IMR-90 (cell line): ENCODE measurements at regions not wholly inside any gene's neighbourhood (a gene's known extent, or its start where the extent isn't known, plus 50 kb on each side); places are given as distances from the start of the nearest gene placed in this dataset.

Experiments used
- ATAC-seq: fragments of 200-7000 bp; cut with Tn5 transposase; 2 replicates; pipeline ENCODE4 v1.9.1; 2020; ENCODE audit warnings: low read depth, mild to moderate bottlenecking, moderate library complexity
- BruUV-seq: library from RNA; stranded (reverse); fragments of 400-500 nt; replicated peaks from 2 replicates; lab custom pipeline; 2021; lab: Mats Ljungman, UMichigan
- CTCF ChIA-PET: fragments of 300-600 bp; formaldehyde crosslinking; extraction: SDS; loops from one replicate; lab custom pipeline; 2021; ENCODE audit warnings: antibody characterized with exemption; lab: Yijun Ruan, JAX
- POLR2A ChIA-PET: fragments of 300-600 bp; sonication (Branson Sonifier 250); formaldehyde crosslinking; loops from one replicate; lab custom pipeline; 2022; ENCODE audit warnings: antibody characterized with exemption; ENCODE audit not compliant: unreplicated experiment; lab: Charles Lee
- DNase-seq: peaks from one replicate; pipeline ENCODE4 v3.0.0; 2013
- H2AFZ ChIP-seq: replicated peaks from 2 replicates; pipeline ENCODE3; 2013; ENCODE audit warnings: low read length, mild to moderate bottlenecking; ENCODE audit not compliant: poor library complexity
- H2AK5ac ChIP-seq: 2 replicates; pipeline ENCODE4 v1.6.1; 2013; ENCODE audit warnings: low read depth, low read length, inconsistent platforms
- H2AK9ac ChIP-seq: replicated peaks from 2 replicates; pipeline ENCODE3; 2013; ENCODE audit warnings: mild to moderate bottlenecking, low read depth, low read length, moderate library complexity; ENCODE audit not compliant: poor library complexity
- H2BK120ac ChIP-seq: 2 replicates; pipeline ENCODE4 v1.6.1; 2013; ENCODE audit warnings: low read depth, low read length, inconsistent platforms
- H2BK15ac ChIP-seq: 3 replicates; pipeline ENCODE4 v1.6.1; 2013; ENCODE audit warnings: low read depth, low read length, inconsistent platforms
- H2BK20ac ChIP-seq: 2 replicates; pipeline ENCODE4 v1.6.1; 2013; ENCODE audit warnings: low read depth, mild to moderate bottlenecking, inconsistent platforms, low read length, moderate library complexity
- H2BK5ac ChIP-seq: 2 replicates; pipeline ENCODE4 v1.6.1; 2013; ENCODE audit warnings: mild to moderate bottlenecking, low read depth, low read length, inconsistent platforms; ENCODE audit not compliant: poor library complexity, severe bottlenecking
- H3K14ac ChIP-seq: replicated peaks from 2 replicates; pipeline ENCODE4 v1.6.1; 2013; ENCODE audit warnings: low read depth, low read length, inconsistent platforms
- H3K18ac ChIP-seq: 2 replicates; pipeline ENCODE4 v1.6.1; 2013; ENCODE audit warnings: low read depth, low read length, control low read depth
- H3K23ac ChIP-seq: 2 replicates; pipeline ENCODE4 v1.6.1; 2013; ENCODE audit warnings: low read depth, low read length, inconsistent platforms
- H3K27ac ChIP-seq: 2 replicates; pipeline ENCODE4 v1.5.1; 2013; ENCODE audit warnings: mild to moderate bottlenecking, control low read depth, low read length; ENCODE audit not compliant: insufficient read depth
- H3K27me3 ChIP-seq: 2 replicates; pipeline ENCODE4 v1.6.1; 2013; ENCODE audit warnings: low read length; ENCODE audit not compliant: control insufficient read depth, insufficient read depth
- H3K36me3 ChIP-seq: 2 replicates; pipeline ENCODE4 v1.6.1; 2013; ENCODE audit warnings: low read length, mixed read lengths; ENCODE audit not compliant: control insufficient read depth, insufficient read depth
- H3K4ac ChIP-seq: 2 replicates; pipeline ENCODE4 v1.6.1; 2013; ENCODE audit warnings: low read depth, low read length, inconsistent platforms
- H3K4me1 ChIP-seq: 2 replicates; pipeline ENCODE4 v1.6.1; 2013; ENCODE audit warnings: low read length, mixed read lengths; ENCODE audit not compliant: control insufficient read depth, insufficient read depth
- H3K4me2 ChIP-seq: 2 replicates; pipeline ENCODE4 v1.6.1; 2013; ENCODE audit warnings: low read depth, mild to moderate bottlenecking, control low read depth, low read length, moderate library complexity
- H3K4me3 ChIP-seq: 2 replicates; pipeline ENCODE4 v1.5.1; 2013; ENCODE audit warnings: low read depth, mild to moderate bottlenecking, control low read depth, low read length, moderate library complexity; ENCODE audit not compliant: insufficient read depth
- H3K56ac ChIP-seq: 2 replicates; pipeline ENCODE4 v1.6.1; 2013; ENCODE audit warnings: low read length, inconsistent platforms; ENCODE audit not compliant: insufficient read depth; ENCODE audit errors: extremely low read depth
- H3K79me1 ChIP-seq, 2 experiments: 2 replicates each; pipeline ENCODE4 v1.6.1; 2013; ENCODE audit warnings: low read length in 2 of 2, inconsistent platforms in 1 of 2, low read depth in 1 of 2
- H3K9ac ChIP-seq: 2 replicates; pipeline ENCODE4 v1.6.1; 2013; ENCODE audit warnings: low read depth, low read length, control low read depth
- H3K9me1 ChIP-seq: 2 replicates; pipeline ENCODE4 v1.6.1; 2013; ENCODE audit warnings: low read length, inconsistent platforms; ENCODE audit not compliant: insufficient read depth
- H3K9me3 ChIP-seq: 2 replicates; pipeline ENCODE4 v1.6.1; 2013; ENCODE audit warnings: low read length; ENCODE audit not compliant: control insufficient read depth, insufficient read depth
- H4K20me1 ChIP-seq: 2 replicates; pipeline ENCODE4 v1.6.1; 2013; ENCODE audit warnings: low read length, inconsistent platforms; ENCODE audit not compliant: insufficient read depth
- H4K5ac ChIP-seq: 2 replicates; pipeline ENCODE4 v1.6.1; 2013; ENCODE audit warnings: mild to moderate bottlenecking, low read depth, low read length, control low read depth
- H4K8ac ChIP-seq, 2 experiments: 2 replicates each; pipeline ENCODE4 v1.6.1; 2013; ENCODE audit warnings: low read depth in 2 of 2, low read length in 2 of 2, control low read depth in 1 of 2, inconsistent platforms in 1 of 2
- H4K91ac ChIP-seq: 2 replicates; pipeline ENCODE4 v1.6.1; 2013; ENCODE audit warnings: low read depth, low read length, inconsistent platforms; ENCODE audit not compliant: insufficient read depth
- BHLHE40 ChIP-seq: fragments of 150-350 bp; IDR thresholded peaks from 2 replicates; pipeline ENCODE4 v1.6.1; 2016; ENCODE audit warnings: mild to moderate bottlenecking, low read depth, low read length
- CEBPB ChIP-seq: IDR thresholded peaks from 2 replicates; pipeline ENCODE4 v1.6.1; 2012; ENCODE audit warnings: low read depth, low read length, improper control_type of control experiment
- CHD1 ChIP-seq: IDR thresholded peaks from 2 replicates; pipeline ENCODE4 v1.6.1; 2012; ENCODE audit warnings: low read depth, low read length, improper control_type of control experiment
- CTCF ChIP-seq: conservative IDR thresholded peaks from 2 replicates; pipeline ENCODE4 v1.5.1; 2012; ENCODE audit warnings: mild to moderate bottlenecking, low read depth, low read length, improper control_type of control experiment
- FOS ChIP-seq: fragments of 150-350 bp; IDR thresholded peaks from 2 replicates; pipeline ENCODE4 v1.6.1; 2016; ENCODE audit warnings: low read depth, low read length
- MAFK ChIP-seq: IDR thresholded peaks from 2 replicates; pipeline ENCODE4 v1.6.1; 2012; ENCODE audit warnings: low read depth, low read length, improper control_type of control experiment
- MAZ ChIP-seq: IDR thresholded peaks from 2 replicates; pipeline ENCODE4 v1.6.1; 2012; ENCODE audit warnings: low read depth, mild to moderate bottlenecking, low read length, improper control_type of control experiment, moderate library complexity, borderline replicate concordance
- MXI1 ChIP-seq: IDR thresholded peaks from 2 replicates; pipeline ENCODE4 v1.6.1; 2012; ENCODE audit warnings: low read depth, mild to moderate bottlenecking, low read length, moderate library complexity, borderline replicate concordance
- NFE2L2 ChIP-seq: fragments of 150-350 bp; IDR thresholded peaks from 2 replicates; pipeline ENCODE4 v1.6.1; 2016; ENCODE audit warnings: low read depth, mild to moderate bottlenecking, low read length
- POLR2A ChIP-seq: IDR thresholded peaks from 2 replicates; pipeline ENCODE4 v1.6.1; 2012; ENCODE audit warnings: mild to moderate bottlenecking, low read depth, low read length
- RAD21 ChIP-seq: IDR thresholded peaks from 2 replicates; pipeline ENCODE4 v1.6.1; 2012; ENCODE audit warnings: low read length, improper control_type of control experiment
- RCOR1 ChIP-seq: IDR thresholded peaks from 2 replicates; pipeline ENCODE4 v1.6.1; 2012; ENCODE audit warnings: mild to moderate bottlenecking, low read length, improper control_type of control experiment; ENCODE audit not compliant: insufficient replicate concordance
- RFX5 ChIP-seq: IDR thresholded peaks from 2 replicates; pipeline ENCODE4 v1.8.0; 2012; ENCODE audit warnings: low read depth, mild to moderate bottlenecking, low read length, moderate library complexity
- SMC3 ChIP-seq: fragments of 150-350 bp; IDR thresholded peaks from 2 replicates; pipeline ENCODE4 v1.6.1; 2016; ENCODE audit warnings: low read depth, mild to moderate bottlenecking, antibody characterized with exemption, low read length, moderate library complexity
- WGBS, 2 experiments: methylation state at CpG; one replicate each; pipeline versions ENCODE4 v1.1.5 to v1.1.7; 2013; ENCODE audit warnings: missing lambda C conversion rate in 2 of 2; ENCODE audit not compliant: insufficient read length in 1 of 2; ENCODE audit errors: extremely low coverage in 2 of 2; 5-methylcytosine and 5-hydroxymethylcytosine counted together
- dilution Hi-C: fragments of 300-500 bp; cut with HindIII; formaldehyde crosslinking; loops from one replicate; pipeline ENCODE4 v1.14.3; 2018; ENCODE audit warnings: low sequenced_read_pairs; ENCODE audit not compliant: unreplicated experiment
- in situ Hi-C: fragments of 300-500 bp; cut with MboI; formaldehyde crosslinking; loops from 3 replicates; pipeline ENCODE4 v1.14.3; 2019; ENCODE audit warnings: low sequenced_read_pairs, inconsistent platforms, mixed read lengths
- intact Hi-C: fragments of 100-400 bp; cut with micrococcal nuclease; formaldehyde crosslinking; loops from 2 replicates; pipeline ENCODE4 v1.10.0; 2022
- TF ChIP-seq, protein P1 (sequence below): fragments of 150-350 bp; IDR thresholded peaks from 2 replicates; pipeline ENCODE4 v1.6.1; 2017; ENCODE audit warnings: mild to moderate bottlenecking, antibody characterized with exemption, low read length, low read depth
- TF ChIP-seq, protein P2 (sequence below): fragments of 150-350 bp; IDR thresholded peaks from 2 replicates; pipeline ENCODE4 v1.6.1; 2016; ENCODE audit warnings: low read depth, mild to moderate bottlenecking, low read length, moderate library complexity, borderline replicate concordance

DNA sequence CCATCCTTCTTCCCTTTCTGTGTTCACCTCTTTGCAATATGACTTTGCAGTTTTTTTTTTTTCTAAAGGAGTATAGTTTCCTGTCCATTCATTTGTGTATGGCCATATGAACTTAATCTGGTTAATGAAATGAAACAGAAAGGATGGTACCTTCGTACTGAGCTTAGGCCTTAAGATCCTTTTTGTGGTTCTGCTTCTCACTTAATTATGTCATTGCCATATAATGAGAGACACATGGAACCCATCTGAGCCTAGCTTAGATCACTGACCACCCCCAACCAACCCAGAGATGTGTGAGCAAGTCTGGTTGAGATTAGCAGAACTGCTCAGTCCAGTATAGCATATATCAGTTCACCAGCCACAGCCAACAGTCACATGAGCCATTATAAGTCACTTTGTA, 1179.6 kb downstream of the HACE1 start:
- in situ Hi-C loops (no loop called here), intact Hi-C loops (no loop called here), dilution Hi-C loops (no loop called here)
- Histone ChIP-seq H3K4ac (no peak overlapping the region), H3K4me1 (no peaks in the 10 kb centered on the region), H2BK20ac (no peak overlapping the region), H3K14ac (no peak overlapping the region), H3K56ac (no peak overlapping the region), H2BK5ac (no peak overlapping the region), H3K27me3 (no peaks in the 10 kb centered on the region), H3K4me2 (no peak overlapping the region), H2AK5ac (no peak overlapping the region), H3K9me1 (no peaks in the 10 kb centered on the region), H2BK15ac (no peak overlapping the region), H3K9me3 (peaks cover 6% of the 10 kb centered on the region), H3K23ac (no peak overlapping the region), H3K9ac (no peak overlapping the region), H4K20me1 (no peaks in the 10 kb centered on the region), H2BK120ac (no peak overlapping the region), H3K79me1 (no peaks in the 10 kb centered on the region), H3K4me3 (no peak overlapping the region), H3K36me3 (no peaks in the 10 kb centered on the region), H4K91ac (no peak overlapping the region), H2AK9ac (no peak overlapping the region), H2AFZ (no peak overlapping the region), H3K27ac (no peak overlapping the region), H3K18ac (no peak overlapping the region), H4K8ac (no peak overlapping the region), H4K5ac (no peak overlapping the region)
- BruUV-seq = no TSS peak
- ChIA-PET CTCF (no interaction called here), POLR2A (no interaction called here)
- no peak for TF ChIP-seq FOS
- TF ChIP-seq, protein P1, sequence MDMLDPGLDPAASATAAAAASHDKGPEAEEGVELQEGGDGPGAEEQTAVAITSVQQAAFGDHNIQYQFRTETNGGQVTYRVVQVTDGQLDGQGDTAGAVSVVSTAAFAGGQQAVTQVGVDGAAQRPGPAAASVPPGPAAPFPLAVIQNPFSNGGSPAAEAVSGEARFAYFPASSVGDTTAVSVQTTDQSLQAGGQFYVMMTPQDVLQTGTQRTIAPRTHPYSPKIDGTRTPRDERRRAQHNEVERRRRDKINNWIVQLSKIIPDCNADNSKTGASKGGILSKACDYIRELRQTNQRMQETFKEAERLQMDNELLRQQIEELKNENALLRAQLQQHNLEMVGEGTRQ = no peak
- TF ChIP-seq SMC3 = no peak
- no peak for TF ChIP-seq RCOR1
- TF ChIP-seq MXI1 = no peak
- TF ChIP-seq MAZ = no peak
- TF ChIP-seq MAFK = no peak
- no peak for TF ChIP-seq BHLHE40
- no peak for TF ChIP-seq RFX5
- TF ChIP-seq RAD21 = no peak
- TF ChIP-seq CTCF = no peak
- no peak for TF ChIP-seq POLR2A
- no peak for TF ChIP-seq NFE2L2
- TF ChIP-seq, protein P2, sequence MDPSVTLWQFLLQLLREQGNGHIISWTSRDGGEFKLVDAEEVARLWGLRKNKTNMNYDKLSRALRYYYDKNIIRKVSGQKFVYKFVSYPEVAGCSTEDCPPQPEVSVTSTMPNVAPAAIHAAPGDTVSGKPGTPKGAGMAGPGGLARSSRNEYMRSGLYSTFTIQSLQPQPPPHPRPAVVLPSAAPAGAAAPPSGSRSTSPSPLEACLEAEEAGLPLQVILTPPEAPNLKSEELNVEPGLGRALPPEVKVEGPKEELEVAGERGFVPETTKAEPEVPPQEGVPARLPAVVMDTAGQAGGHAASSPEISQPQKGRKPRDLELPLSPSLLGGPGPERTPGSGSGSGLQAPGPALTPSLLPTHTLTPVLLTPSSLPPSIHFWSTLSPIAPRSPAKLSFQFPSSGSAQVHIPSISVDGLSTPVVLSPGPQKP = no peak
- TF ChIP-seq CHD1 = no peak
- no peak for TF ChIP-seq CEBPB
- ATAC-seq = no peak
- no peak for DNase-seq
- no CpG with 5 or more reads among the region's 1 CpG for WGBS, 2 experiments
